Fibroblast of lung (primary cell): ENCODE measurements at regions not wholly inside any gene's neighbourhood (a gene's known extent, or its start where the extent isn't known, plus 50 kb on each side); places are given as distances from the start of the nearest gene placed in this dataset.

ENCODE experiments used
- DNase-seq, 2 donors: peaks; one replicate each; pipeline versions ENCODE4 v3.0.0 to v3.0.0-alpha.2; 2010; ENCODE audit warnings: low read depth in 2 of 2
- H2AFZ ChIP-seq: 2 replicates; pipeline ENCODE4 v1.5.1; 2012; ENCODE audit warnings: low read length, control low read depth, inconsistent platforms
- H3K27ac ChIP-seq: 2 replicates; pipeline ENCODE4 v1.5.1; 2011; ENCODE audit warnings: low read length, control low read depth; ENCODE audit not compliant: insufficient read depth
- H3K27me3 ChIP-seq: 2 replicates; pipeline ENCODE4 v1.5.1; 2011; ENCODE audit warnings: mild to moderate bottlenecking, low read length; ENCODE audit not compliant: control insufficient read depth, insufficient read depth
- H3K36me3 ChIP-seq: 2 replicates; pipeline ENCODE4 v1.5.1; 2011; ENCODE audit warnings: low read length; ENCODE audit not compliant: control insufficient read depth, insufficient read depth
- H3K4me1 ChIP-seq: 2 replicates; pipeline ENCODE4 v1.5.1; 2011; ENCODE audit warnings: low read length; ENCODE audit not compliant: control insufficient read depth, insufficient read depth; ENCODE audit errors: extremely low read depth
- H3K4me2 ChIP-seq: 2 replicates; pipeline ENCODE4 v1.5.1; 2011; ENCODE audit warnings: low read length, control low read depth; ENCODE audit not compliant: insufficient read depth; ENCODE audit errors: extremely low read depth
- H3K4me3 ChIP-seq, 4 experiments: fragments of 200-600 bp in 1 of 4; sonication (generic) in 1 of 4; replicated peaks in 1 of 4; 2 replicates each; pipeline ENCODE4 v1.5.1; 2011 to 2016; ENCODE audit warnings: low read length in 4 of 4, low read depth in 3 of 4, mild to moderate bottlenecking in 3 of 4, control low read depth in 2 of 4, inconsistent platforms in 1 of 4, mixed read lengths in 1 of 4; ENCODE audit not compliant: insufficient read depth in 1 of 4; ENCODE audit errors: control extremely low read depth in 1 of 4
- H3K79me2 ChIP-seq: 2 replicates; pipeline ENCODE4 v1.5.1; 2012; ENCODE audit warnings: mild to moderate bottlenecking, low read length, inconsistent platforms; ENCODE audit not compliant: control insufficient read depth, insufficient read depth
- H3K9ac ChIP-seq: 2 replicates; pipeline ENCODE4 v1.5.1; 2011; ENCODE audit warnings: mild to moderate bottlenecking, low read length, control low read depth; ENCODE audit not compliant: insufficient read depth
- H3K9me3 ChIP-seq: 2 replicates; pipeline ENCODE4 v1.5.1; 2012; ENCODE audit warnings: low read depth, low read length; ENCODE audit not compliant: control insufficient read depth, insufficient read depth
- H4K20me1 ChIP-seq: 2 replicates; pipeline ENCODE4 v1.5.1; 2011; ENCODE audit warnings: low read length; ENCODE audit not compliant: control insufficient read depth, insufficient read depth; ENCODE audit errors: extremely low read depth
- CTCF ChIP-seq, 2 donors: IDR thresholded peaks in 1 of 2; conservative IDR thresholded peaks in 1 of 2; 1 replicate in 1 of 2; 2 replicates in 1 of 2; pipeline ENCODE4 v1.5.1; 2011 to 2012; ENCODE audit warnings: low read length in 2 of 2, control low read depth in 1 of 2, inconsistent platforms in 1 of 2, low read depth in 1 of 2, mild to moderate bottlenecking in 1 of 2
- EZH2 ChIP-seq: IDR thresholded peaks from 2 replicates; pipeline ENCODE4 v1.5.1; 2012; ENCODE audit warnings: low read length, control low read depth, mild to moderate bottlenecking; ENCODE audit errors: missing control alignments

- DNase-seq, result peak in 1 of 2 donors; percentile 19
- TF ChIP-seq CTCF (conservative IDR thresholded peaks at IDR 0.05 in 1 of 2, IDR thresholded peaks at IDR 0.05 in 1 of 2; ENCODE audit: low read depth in 1 of 2, low read length in 2 of 2), result no peak
- TF ChIP-seq EZH2, result no peak
- Histone ChIP-seq H3K4me1 (no peaks in the 10 kb centered on the region), H3K4me2 (no peak overlapping the region), H3K36me3 (no peaks in the 10 kb centered on the region), H4K20me1 (no peaks in the 10 kb centered on the region), H2AFZ (no peak overlapping the region), H3K4me3 (no peak overlapping the region), H3K27ac (no peak overlapping the region), H3K9me3 (no peaks in the 10 kb centered on the region), H3K9ac (no peak overlapping the region), H3K27me3 (no peaks in the 10 kb centered on the region), H3K79me2 (no peaks in the 10 kb centered on the region)
Observed at GRCh38 chr5:130692770-130693169, 472.3 kb downstream of the HINT1 start.

GRCh38 chr5:130689831-130690230, 475.2 kb downstream of the HINT1 start:
- DNase-seq, result no peak
- no peak overlapping the region for H3K4me2 ChIP-seq
- no peaks in the 10 kb centered on the region for H3K27me3 ChIP-seq
- H2AFZ ChIP-seq, result no peak overlapping the region
- H3K4me1 ChIP-seq, result no peaks in the 10 kb centered on the region
- H3K79me2 ChIP-seq, result no peaks in the 10 kb centered on the region
- H3K9ac ChIP-seq, result no peak overlapping the region
- H3K36me3 ChIP-seq, result no peaks in the 10 kb centered on the region
- H4K20me1 ChIP-seq, result no peaks in the 10 kb centered on the region
- H3K27ac ChIP-seq, result no peak overlapping the region
- no peak overlapping the region for H3K4me3 ChIP-seq
- H3K9me3 ChIP-seq, result no peaks in the 10 kb centered on the region
- TF ChIP-seq CTCF (conservative IDR thresholded peaks at IDR 0.05 in 1 of 2, IDR thresholded peaks at IDR 0.05 in 1 of 2; ENCODE audit: low read depth in 1 of 2, low read length in 2 of 2) (no peak), EZH2 (no peak)

DNA sequence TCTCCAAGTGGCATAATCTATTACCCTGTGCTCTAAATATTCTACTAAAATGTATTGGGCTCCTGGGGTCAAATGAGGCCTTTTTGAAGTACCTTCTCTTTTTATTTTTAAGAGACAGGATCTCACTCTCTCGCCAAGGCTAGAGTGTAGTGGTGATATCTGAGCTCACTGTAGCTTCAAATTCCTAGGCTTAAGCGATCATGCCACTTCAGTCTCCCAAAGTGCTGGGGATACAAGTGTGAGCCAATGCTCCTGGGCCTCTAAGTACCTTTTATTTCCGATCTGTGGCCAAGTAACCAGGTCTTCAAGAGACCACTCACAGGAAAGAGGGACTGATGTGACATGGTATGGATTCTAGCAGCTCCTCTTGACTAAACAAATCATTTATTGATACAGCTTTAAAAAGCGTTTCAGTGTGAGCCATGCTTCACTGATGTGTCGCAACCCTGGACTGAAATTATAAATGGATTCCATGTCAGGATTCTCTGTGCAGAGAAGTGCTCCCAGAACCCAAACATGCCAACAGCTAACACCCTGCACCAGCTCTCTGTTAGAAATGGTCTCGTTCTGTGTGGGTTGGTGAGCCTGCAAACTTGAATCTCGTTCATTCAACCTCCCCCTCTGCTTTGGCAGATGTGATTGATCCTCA, 477.8 kb downstream of the HINT1 start:
- no peak for TF ChIP-seq CTCF (conservative IDR thresholded peaks at IDR 0.05 in 1 of 2, IDR thresholded peaks at IDR 0.05 in 1 of 2; ENCODE audit: low read depth in 1 of 2, low read length in 2 of 2)
- TF ChIP-seq EZH2, result no peak
- Histone ChIP-seq H4K20me1 (no peaks in the 10 kb centered on the region), H3K79me2 (no peaks in the 10 kb centered on the region), H3K9me3 (no peaks in the 10 kb centered on the region), H3K4me1 (no peaks in the 10 kb centered on the region), H3K27me3 (no peaks in the 10 kb centered on the region), H3K27ac (no peak overlapping the region), H3K9ac (no peak overlapping the region), H3K36me3 (no peaks in the 10 kb centered on the region), H2AFZ (no peak overlapping the region), H3K4me2 (no peak overlapping the region), H3K4me3 (no peak overlapping the region)
- no peak for DNase-seq
